ENCODE measurements at regions not wholly inside any gene's neighbourhood (a gene's known extent, or its start where the extent isn't known, plus 50 kb on each side); places are given as distances from the start of the nearest gene placed in this dataset.

- TF ChIP-seq, protein P1, sequence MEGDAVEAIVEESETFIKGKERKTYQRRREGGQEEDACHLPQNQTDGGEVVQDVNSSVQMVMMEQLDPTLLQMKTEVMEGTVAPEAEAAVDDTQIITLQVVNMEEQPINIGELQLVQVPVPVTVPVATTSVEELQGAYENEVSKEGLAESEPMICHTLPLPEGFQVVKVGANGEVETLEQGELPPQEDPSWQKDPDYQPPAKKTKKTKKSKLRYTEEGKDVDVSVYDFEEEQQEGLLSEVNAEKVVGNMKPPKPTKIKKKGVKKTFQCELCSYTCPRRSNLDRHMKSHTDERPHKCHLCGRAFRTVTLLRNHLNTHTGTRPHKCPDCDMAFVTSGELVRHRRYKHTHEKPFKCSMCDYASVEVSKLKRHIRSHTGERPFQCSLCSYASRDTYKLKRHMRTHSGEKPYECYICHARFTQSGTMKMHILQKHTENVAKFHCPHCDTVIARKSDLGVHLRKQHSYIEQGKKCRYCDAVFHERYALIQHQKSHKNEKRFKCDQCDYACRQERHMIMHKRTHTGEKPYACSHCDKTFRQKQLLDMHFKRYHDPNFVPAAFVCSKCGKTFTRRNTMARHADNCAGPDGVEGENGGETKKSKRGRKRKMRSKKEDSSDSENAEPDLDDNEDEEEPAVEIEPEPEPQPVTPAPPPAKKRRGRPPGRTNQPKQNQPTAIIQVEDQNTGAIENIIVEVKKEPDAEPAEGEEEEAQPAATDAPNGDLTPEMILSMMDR (IDR thresholded peaks at IDR 0.05), result no peak
- TF ChIP-seq FOXJ3 (CRISPR knock-in tag; IDR thresholded peaks at IDR 0.05; ENCODE audit: borderline replicate concordance) (no peak), HMGXB4 (CRISPR knock-in tag; IDR thresholded peaks at IDR 0.05) (no peak), ZNF423 (CRISPR knock-in tag; IDR thresholded peaks at IDR 0.05) (no peak), CREM (CRISPR knock-in tag; IDR thresholded peaks at IDR 0.05) (no peak), NFE2L1 (CRISPR knock-in tag; IDR thresholded peaks at IDR 0.05) (no peak), ZNF232 (CRISPR knock-in tag; IDR thresholded peaks at IDR 0.05) (no peak)
Measured at GRCh38 chr14:97604731-97605130, 807.5 kb downstream of the VRK1 start.

Measured in WTC11 (cell line).